Right cardiac atrium (tissue), 5 donors: ENCODE measurements at regions not wholly inside any gene's neighbourhood (a gene's known extent, or its start where the extent isn't known, plus 50 kb on each side); places are given as distances from the start of the nearest gene placed in this dataset.
A peak's percentile ranks its signal among the peaks of the same experiment; 100 is the strongest.
"Not testable (repeated sequence)": the region's sequence is repeated elsewhere in the genome, so short reads cannot be mapped to it uniquely, and the experiment has no call there.

Source experiments
- ATAC-seq, 2 donors: fragments of 200-7000 bp; cut with Tn5 transposase; one replicate each; pipeline versions ENCODE4 v1.8.0 to v1.9.1; 2020; ENCODE audit warnings: moderate library complexity in 2 of 2, mild to moderate bottlenecking in 1 of 2
- DNase-seq, 3 donors: peaks; one replicate each; pipeline ENCODE4 v3.0.0-alpha.2; 2020
- H3K27ac ChIP-seq: one replicate; pipeline ENCODE4 v1.5.1; 2013; ENCODE audit warnings: mild to moderate bottlenecking, low read length, control low read depth, moderate library complexity
- H3K27me3 ChIP-seq: one replicate; pipeline ENCODE4 v1.6.1; 2013; ENCODE audit not compliant: control insufficient read depth, insufficient read depth
- H3K4me1 ChIP-seq: one replicate; pipeline ENCODE4 v1.6.1; 2013; ENCODE audit warnings: low read length; ENCODE audit not compliant: control insufficient read depth, insufficient read depth
- H3K4me3 ChIP-seq: one replicate; pipeline ENCODE4 v1.5.1; 2013; ENCODE audit warnings: low read length, control low read depth
- H3K9me3 ChIP-seq: one replicate; pipeline ENCODE4 v1.6.1; 2013; ENCODE audit warnings: low read length; ENCODE audit not compliant: control insufficient read depth
- WGBS: extraction: QIAGEN DNeasy Blood & Tissue Kit; methylation state at CpG from one replicate; pipeline ENCODE4 v1.1.7; 2013; 5-methylcytosine and 5-hydroxymethylcytosine counted together
- intact Hi-C, 4 donors: fragments of 100-400 bp; cut with DNase I; formaldehyde crosslinking; loops; one replicate each; pipeline versions ENCODE4 v1.11.0 to v1.14.0; 2022 to 2023
- donor health status: healthy with polysubstance abuse.
- donor health status: DM: no; HTN: yes; CAD: no.
- donor health status: DM: no; HTN: no; CAD: no.
- donor health status: DM: no; HTN: yes; CAD: no; lungs with severe emphysema.
- donor health status: DM: yes; HTN: yes; CAD: no.

- no peaks in the 10 kb centered on the region for H3K9me3 ChIP-seq
- intact Hi-C loops, result no loop called here
- no peak overlapping the region for H3K4me3 ChIP-seq
- ATAC-seq (no peak), DNase-seq (no peak)
- H3K4me1 ChIP-seq, result peaks cover 2% of the 10 kb centered on the region
- no peak overlapping the region for H3K27ac ChIP-seq
- WGBS, result 56% methylated on average over 4 of the region's 4 CpGs
- no peaks in the 10 kb centered on the region for H3K27me3 ChIP-seq
Measured at GRCh38 chr2:111534910-111535352, 349.1 kb downstream of the ANAPC1 start.

GRCh38 chr2:111535404-111535803 is 348.6 kb downstream of the ANAPC1 start:
- no peaks in the 10 kb centered on the region for H3K9me3 ChIP-seq
- H3K4me1 ChIP-seq, result peaks cover 2% of the 10 kb centered on the region
- H3K27ac ChIP-seq, result no peak overlapping the region
- intact Hi-C loops, result no loop called here
- DNase-seq (no peak), ATAC-seq (no peak)
- H3K4me3 ChIP-seq, result no peak overlapping the region
- no peaks in the 10 kb centered on the region for H3K27me3 ChIP-seq
- WGBS, result 46% methylated on average over 1 of the region's 1 CpG

GRCh38 chr2:111537078-111537655 is 346.8 kb downstream of the ANAPC1 start:
- WGBS, result 96% methylated on average over 15 of the region's 15 CpGs
- Histone ChIP-seq H3K27ac (no peak overlapping the region), H3K4me1 (peaks cover 2% of the 10 kb centered on the region), H3K4me3 (no peak overlapping the region), H3K27me3 (no peaks in the 10 kb centered on the region), H3K9me3 (no peaks in the 10 kb centered on the region)
- intact Hi-C loops, result no loop called here
- DNase-seq (peak in 1 of 3 donors; percentile 31), ATAC-seq (no peak)

- intact Hi-C loops, H3K27me3 ChIP-seq, DNase-seq, ATAC-seq, H3K4me1 ChIP-seq, H3K27ac ChIP-seq, H3K4me3 ChIP-seq, H3K9me3 ChIP-seq: not testable (repeated sequence)
- WGBS, result 92% methylated on average over 7 of the region's 9 CpGs
Measured at GRCh38 chr2:111539991-111540390, 344.0 kb downstream of the ANAPC1 start.

- intact Hi-C loops, H3K9me3 ChIP-seq, H3K27ac ChIP-seq, H3K4me3 ChIP-seq, H3K27me3 ChIP-seq, H3K4me1 ChIP-seq, DNase-seq, ATAC-seq: not testable (repeated sequence)
- WGBS, result 27% methylated on average over 1 of the region's 2 CpGs
Measured at GRCh38 chr2:111542120-111542774, 341.7 kb downstream of the ANAPC1 start.

GRCh38 chr2:111544006-111544405 is 340.0 kb downstream of the ANAPC1 start:
- ATAC-seq, H3K9me3 ChIP-seq, H3K4me3 ChIP-seq, intact Hi-C loops, H3K27me3 ChIP-seq, H3K27ac ChIP-seq, DNase-seq, H3K4me1 ChIP-seq: not testable (repeated sequence)
- WGBS, result 56% methylated on average over 1 of the region's 2 CpGs

- H3K27ac ChIP-seq, intact Hi-C loops, DNase-seq, ATAC-seq, H3K4me3 ChIP-seq, H3K9me3 ChIP-seq, H3K4me1 ChIP-seq, H3K27me3 ChIP-seq: not testable (repeated sequence)
- 84% methylated on average over 6 of the region's 7 CpGs for WGBS
Measured at GRCh38 chr2:111545723-111546431, 338.1 kb downstream of the ANAPC1 start.

- H3K9me3 ChIP-seq, H3K27me3 ChIP-seq, DNase-seq, ATAC-seq, H3K4me3 ChIP-seq, H3K27ac ChIP-seq, H3K4me1 ChIP-seq, intact Hi-C loops: not testable (repeated sequence)
- 85% methylated on average over 5 of the region's 5 CpGs for WGBS
Measured at GRCh38 chr2:111546578-111546977, 337.4 kb downstream of the ANAPC1 start.

GRCh38 chr2:111549174-111549573 is 334.8 kb downstream of the ANAPC1 start:
- H3K9me3 ChIP-seq, DNase-seq, intact Hi-C loops, H3K27me3 ChIP-seq, ATAC-seq, H3K4me1 ChIP-seq, H3K4me3 ChIP-seq, H3K27ac ChIP-seq: not testable (repeated sequence)
- WGBS, result 82% methylated on average over 1 of the region's 2 CpGs

- DNase-seq, H3K4me3 ChIP-seq, intact Hi-C loops, H3K27me3 ChIP-seq, ATAC-seq, H3K4me1 ChIP-seq, H3K9me3 ChIP-seq, H3K27ac ChIP-seq: not testable (repeated sequence)
- WGBS, result 58% methylated on average over 2 of the region's 2 CpGs
Measured at GRCh38 chr2:111551428-111551827, 332.6 kb downstream of the ANAPC1 start.

GRCh38 chr2:111552625-111553024 is 331.4 kb downstream of the ANAPC1 start:
- H3K27ac ChIP-seq, H3K27me3 ChIP-seq, H3K4me3 ChIP-seq, intact Hi-C loops, H3K4me1 ChIP-seq, DNase-seq, H3K9me3 ChIP-seq: not testable (repeated sequence)
- ATAC-seq, result peak; percentile 41 to 56
- WGBS, result 88% methylated on average over 4 of the region's 9 CpGs
